ENCODE measurements at regions not wholly inside any gene's neighbourhood (a gene's known extent, or its start where the extent isn't known, plus 50 kb on each side); places are given as distances from the start of the nearest gene placed in this dataset.

DNA sequence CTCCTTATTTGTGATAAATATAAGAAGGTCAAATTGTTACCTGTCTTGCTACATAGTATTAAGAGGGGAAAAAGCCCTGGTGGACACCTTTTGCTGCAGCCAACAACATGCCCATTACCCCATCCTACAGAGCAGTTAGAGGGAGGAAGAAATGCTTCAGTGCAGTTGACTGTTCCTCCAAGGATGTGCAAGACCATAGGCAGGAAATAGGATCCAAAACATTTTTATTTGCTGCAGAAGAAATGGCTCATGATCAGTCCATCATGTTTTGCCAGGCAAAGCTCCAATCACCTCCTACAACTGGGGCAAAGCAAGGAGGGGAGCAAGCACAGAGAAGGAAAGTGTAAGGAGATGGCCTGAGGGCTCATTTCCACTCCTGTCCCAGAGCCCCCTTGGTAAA, 399.1 kb upstream of the PIK3R1 start:
- TF ChIP-seq, protein P1, sequence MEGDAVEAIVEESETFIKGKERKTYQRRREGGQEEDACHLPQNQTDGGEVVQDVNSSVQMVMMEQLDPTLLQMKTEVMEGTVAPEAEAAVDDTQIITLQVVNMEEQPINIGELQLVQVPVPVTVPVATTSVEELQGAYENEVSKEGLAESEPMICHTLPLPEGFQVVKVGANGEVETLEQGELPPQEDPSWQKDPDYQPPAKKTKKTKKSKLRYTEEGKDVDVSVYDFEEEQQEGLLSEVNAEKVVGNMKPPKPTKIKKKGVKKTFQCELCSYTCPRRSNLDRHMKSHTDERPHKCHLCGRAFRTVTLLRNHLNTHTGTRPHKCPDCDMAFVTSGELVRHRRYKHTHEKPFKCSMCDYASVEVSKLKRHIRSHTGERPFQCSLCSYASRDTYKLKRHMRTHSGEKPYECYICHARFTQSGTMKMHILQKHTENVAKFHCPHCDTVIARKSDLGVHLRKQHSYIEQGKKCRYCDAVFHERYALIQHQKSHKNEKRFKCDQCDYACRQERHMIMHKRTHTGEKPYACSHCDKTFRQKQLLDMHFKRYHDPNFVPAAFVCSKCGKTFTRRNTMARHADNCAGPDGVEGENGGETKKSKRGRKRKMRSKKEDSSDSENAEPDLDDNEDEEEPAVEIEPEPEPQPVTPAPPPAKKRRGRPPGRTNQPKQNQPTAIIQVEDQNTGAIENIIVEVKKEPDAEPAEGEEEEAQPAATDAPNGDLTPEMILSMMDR (IDR thresholded peaks at IDR 0.05; ENCODE audit: extremely low read depth in 1 of 2, insufficient read depth in 1 of 2, low read depth in 1 of 2, low read length in 2 of 2), result no peak
- TF ChIP-seq POLR2A (IDR thresholded peaks at IDR 0.05; ENCODE audit: low read depth, low read length) (no peak), EZH2 (IDR thresholded peaks at IDR 0.05; ENCODE audit: borderline replicate concordance, low read depth, low read length, severe bottlenecking) (no peak), POLR2AphosphoS5 (IDR thresholded peaks at IDR 0.05; ENCODE audit: insufficient read depth, low read depth, low read length) (no peak), GATA2 (IDR thresholded peaks at IDR 0.05; ENCODE audit: insufficient read depth, insufficient read length, low read depth, low read length) (no peak)
- TF ChIP-seq, protein P2, sequence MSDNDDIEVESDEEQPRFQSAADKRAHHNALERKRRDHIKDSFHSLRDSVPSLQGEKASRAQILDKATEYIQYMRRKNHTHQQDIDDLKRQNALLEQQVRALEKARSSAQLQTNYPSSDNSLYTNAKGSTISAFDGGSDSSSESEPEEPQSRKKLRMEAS (IDR thresholded peaks at IDR 0.05; ENCODE audit: insufficient read depth, insufficient read length), result no peak

All from endothelial cell of umbilical vein (primary cell).